Uterus (tissue), 2 donors: ENCODE measurements at regions not wholly inside any gene's neighbourhood (a gene's known extent, or its start where the extent isn't known, plus 50 kb on each side); places are given as distances from the start of the nearest gene placed in this dataset.

Experiments
- POLR2A ChIP-seq, 2 donors: fragments of 450-650 bp; IDR thresholded peaks; one replicate each; pipeline ENCODE4 v1.6.1; 2016; ENCODE audit warnings: antibody characterized with exemption in 2 of 2, mild to moderate bottlenecking in 1 of 2, moderate library complexity in 1 of 2
- TF ChIP-seq, protein P1 (sequence below), 4 experiments: fragments of 200-600 bp in 2 of 4; fragments of 450-650 bp in 2 of 4; sonication (generic) in 2 of 4; IDR thresholded peaks; one replicate each; pipeline ENCODE4 v1.5.1; 2016 to 2019; ENCODE audit warnings: antibody characterized with exemption in 4 of 4, mild to moderate bottlenecking in 2 of 4, moderate library complexity in 1 of 4

DNA sequence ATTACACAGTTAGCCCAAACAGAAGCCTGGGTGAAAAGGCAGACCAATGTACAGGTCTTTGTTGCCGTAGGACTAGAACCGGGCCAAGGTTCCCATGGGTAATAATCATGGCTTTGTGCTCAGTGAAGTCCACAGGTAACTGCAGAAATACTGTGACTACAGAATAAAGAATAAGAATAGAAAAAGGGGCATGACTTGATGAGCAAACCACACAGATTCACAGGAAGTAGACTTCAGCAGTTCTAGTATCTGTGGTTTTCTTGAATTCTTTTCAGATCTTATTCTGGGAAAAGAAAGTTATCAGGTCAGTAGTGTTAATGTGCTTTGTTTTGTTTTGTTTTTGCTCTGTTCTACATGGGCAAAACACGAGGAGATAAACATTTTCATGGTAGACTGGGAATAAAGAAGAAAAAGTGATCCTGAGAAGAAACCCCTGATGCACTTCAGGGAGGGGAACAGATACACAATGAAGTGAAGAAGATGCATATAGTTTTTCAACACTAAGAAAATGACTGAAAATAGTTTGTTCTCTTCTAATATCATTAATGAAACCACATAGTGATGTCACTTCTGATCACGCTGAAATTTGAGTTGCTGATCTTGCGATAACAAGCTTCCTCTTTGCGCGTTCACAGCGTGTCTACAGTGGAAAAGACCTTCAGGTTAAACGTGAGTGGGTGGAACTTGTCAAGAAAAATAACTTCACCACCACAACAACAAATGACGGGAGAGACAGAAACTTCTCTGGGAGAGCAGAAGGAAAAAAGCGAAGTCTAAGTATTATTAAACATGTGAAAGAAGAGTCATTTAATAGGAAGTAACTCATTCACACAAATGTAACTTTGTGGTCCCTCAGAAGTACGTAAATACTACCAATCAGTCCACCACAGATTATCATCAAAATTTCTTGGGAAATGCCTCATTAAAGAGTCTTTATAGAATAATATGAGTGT is 315.8 kb upstream of the SATB1 start:
- TF ChIP-seq, protein P1, sequence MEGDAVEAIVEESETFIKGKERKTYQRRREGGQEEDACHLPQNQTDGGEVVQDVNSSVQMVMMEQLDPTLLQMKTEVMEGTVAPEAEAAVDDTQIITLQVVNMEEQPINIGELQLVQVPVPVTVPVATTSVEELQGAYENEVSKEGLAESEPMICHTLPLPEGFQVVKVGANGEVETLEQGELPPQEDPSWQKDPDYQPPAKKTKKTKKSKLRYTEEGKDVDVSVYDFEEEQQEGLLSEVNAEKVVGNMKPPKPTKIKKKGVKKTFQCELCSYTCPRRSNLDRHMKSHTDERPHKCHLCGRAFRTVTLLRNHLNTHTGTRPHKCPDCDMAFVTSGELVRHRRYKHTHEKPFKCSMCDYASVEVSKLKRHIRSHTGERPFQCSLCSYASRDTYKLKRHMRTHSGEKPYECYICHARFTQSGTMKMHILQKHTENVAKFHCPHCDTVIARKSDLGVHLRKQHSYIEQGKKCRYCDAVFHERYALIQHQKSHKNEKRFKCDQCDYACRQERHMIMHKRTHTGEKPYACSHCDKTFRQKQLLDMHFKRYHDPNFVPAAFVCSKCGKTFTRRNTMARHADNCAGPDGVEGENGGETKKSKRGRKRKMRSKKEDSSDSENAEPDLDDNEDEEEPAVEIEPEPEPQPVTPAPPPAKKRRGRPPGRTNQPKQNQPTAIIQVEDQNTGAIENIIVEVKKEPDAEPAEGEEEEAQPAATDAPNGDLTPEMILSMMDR (IDR thresholded peaks at IDR 0.05) = no peak
- no peak for TF ChIP-seq POLR2A (IDR thresholded peaks at IDR 0.05)
